Kidney glomerular epithelial cell (primary cell): ENCODE measurements at regions not wholly inside any gene's neighbourhood (a gene's known extent, or its start where the extent isn't known, plus 50 kb on each side); places are given as distances from the start of the nearest gene placed in this dataset.
"Not testable (repeated sequence)": the region's sequence is repeated elsewhere in the genome, so short reads cannot be mapped to it uniquely, and the experiment has no call there.

Source experiments
- DNase-seq: peaks from one replicate; lab custom pipeline; 2025; lab: John Stamatoyannopoulos, UW

GRCh38 chr12:56872366-56872765 is 61.8 kb downstream of the SDR9C7 start:
- DNase-seq: no peak

DNA sequence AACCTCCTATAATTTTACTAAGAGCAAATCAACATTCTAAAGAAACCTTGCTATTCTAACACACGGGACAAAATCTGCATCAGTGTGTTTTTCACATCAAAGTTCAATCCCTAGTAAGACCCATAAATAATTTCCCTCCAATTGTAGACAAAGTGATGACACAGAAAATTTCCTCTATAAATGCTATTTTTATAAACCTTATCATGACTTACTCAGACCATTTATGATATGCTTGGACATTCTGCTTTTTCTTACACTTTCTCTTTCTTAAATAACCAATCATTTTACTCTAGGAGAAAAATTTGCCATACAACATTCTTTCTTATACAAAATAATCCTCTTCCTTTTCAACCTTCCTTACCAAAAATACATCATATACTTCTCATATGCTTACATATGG is 67.0 kb downstream of the SDR9C7 start:
- no peak for DNase-seq

DNA sequence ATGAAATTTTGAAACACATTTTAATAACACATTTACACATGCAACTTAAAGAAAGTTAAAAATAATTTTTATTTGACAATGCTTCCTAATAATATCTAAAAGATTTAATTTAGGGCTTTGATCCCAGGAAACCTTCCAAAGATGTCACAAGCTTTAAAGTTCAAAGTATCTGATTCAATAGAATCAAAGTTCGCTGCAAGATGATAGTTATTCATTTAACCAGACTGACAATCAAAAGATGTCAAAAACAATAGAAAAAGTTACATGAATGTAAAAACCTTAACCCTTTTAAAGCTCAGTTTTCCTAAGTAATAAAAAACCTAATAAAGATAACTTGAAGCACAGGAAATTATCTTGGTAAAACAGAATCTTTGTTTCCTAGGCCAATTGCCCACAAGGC is 67.7 kb downstream of the SDR9C7 start:
- DNase-seq: no peak

GRCh38 chr12:56864318-56864717 is 69.9 kb downstream of the SDR9C7 start:
- DNase-seq: no peak

GRCh38 chr12:56863789-56864188 is 70.4 kb downstream of the SDR9C7 start:
- DNase-seq: no peak

DNA sequence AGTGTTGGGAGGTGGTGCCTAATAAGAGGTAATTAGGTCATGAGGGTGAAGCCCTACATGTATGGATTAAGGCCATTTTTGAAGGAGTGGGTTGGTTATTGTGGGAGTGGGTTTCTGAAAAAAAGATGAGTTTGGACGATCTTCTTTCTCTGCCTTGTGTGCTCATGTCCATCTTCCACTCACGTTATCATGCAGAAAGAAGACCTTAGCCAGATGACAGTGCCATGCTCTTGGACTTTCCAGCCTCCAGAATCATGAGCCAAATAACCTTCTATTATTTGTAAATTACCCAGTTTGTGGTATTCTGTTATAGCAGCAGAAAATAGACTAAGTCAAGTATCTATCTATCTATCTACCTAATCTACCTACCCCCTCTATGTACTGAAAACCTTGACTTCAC is 71.9 kb downstream of the SDR9C7 start:
- DNase-seq: no peak

DNA sequence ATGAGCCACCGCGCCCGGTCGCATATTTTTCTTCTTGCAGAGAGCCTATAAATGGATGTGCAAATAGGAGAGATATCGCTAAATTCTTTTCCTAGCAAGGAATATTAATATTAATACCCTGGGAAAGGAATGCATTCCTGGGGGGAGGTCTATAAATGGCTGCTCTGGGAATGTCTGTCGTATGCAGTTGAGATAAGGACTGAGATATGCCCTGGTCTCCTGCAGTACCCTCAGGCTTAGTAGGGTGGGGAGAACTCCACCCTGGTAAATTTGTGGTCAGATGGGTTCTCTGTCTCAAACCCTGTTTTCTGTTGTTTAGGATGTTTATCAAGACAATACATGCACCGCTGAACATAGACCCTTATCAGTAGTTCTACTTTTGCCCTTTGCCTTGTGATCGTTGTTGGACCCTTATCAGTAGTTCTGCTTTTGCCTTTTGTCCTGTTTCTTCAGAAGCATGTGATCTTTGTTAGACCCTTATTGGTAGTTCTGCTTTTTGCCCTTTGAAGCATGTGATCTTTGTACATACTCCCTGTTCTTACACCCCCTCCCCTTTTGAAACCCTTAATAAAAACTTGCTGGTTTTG is 80.7 kb downstream of the SDR9C7 start:
- not testable (repeated sequence) for DNase-seq

GRCh38 chr12:56851462-56851861 is 82.7 kb downstream of the SDR9C7 start:
- DNase-seq: no peak

DNA sequence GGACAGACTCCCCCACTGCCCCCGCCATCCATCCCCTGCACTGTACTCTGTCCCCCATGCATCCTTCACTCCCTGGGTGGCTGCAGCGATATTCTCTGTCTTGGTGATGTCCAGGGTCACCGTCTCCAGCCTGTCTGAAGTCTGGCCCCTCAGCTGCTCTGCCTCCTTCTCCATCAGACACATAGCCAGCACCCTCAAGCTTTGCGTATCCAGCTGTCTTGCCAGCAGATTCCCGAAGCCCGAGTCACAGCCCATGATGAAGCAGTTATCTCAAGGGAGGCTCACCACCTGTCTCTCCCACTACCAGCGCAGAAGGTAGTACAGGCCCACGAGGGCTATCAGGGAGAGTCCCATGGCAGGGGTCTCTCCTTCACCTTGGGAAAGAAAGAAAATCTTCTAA is 77.8 kb downstream of the HSD17B6 start:
- DNase-seq: peak; percentile 37

GRCh38 chr12:56839915-56840325 is 76.8 kb downstream of the HSD17B6 start:
- DNase-seq: peak; percentile 8

- DNase-seq: no peak
These were observed 76.3 kb downstream of the HSD17B6 start for GRCh38 chr12:56839489-56839848.

- DNase-seq: no peak
These were observed 75.7 kb downstream of the HSD17B6 start for GRCh38 chr12:56838621-56839488.
